ENCODE measurements at regions not wholly inside any gene's neighbourhood (a gene's known extent, or its start where the extent isn't known, plus 50 kb on each side); places are given as distances from the start of the nearest gene placed in this dataset.

DNA sequence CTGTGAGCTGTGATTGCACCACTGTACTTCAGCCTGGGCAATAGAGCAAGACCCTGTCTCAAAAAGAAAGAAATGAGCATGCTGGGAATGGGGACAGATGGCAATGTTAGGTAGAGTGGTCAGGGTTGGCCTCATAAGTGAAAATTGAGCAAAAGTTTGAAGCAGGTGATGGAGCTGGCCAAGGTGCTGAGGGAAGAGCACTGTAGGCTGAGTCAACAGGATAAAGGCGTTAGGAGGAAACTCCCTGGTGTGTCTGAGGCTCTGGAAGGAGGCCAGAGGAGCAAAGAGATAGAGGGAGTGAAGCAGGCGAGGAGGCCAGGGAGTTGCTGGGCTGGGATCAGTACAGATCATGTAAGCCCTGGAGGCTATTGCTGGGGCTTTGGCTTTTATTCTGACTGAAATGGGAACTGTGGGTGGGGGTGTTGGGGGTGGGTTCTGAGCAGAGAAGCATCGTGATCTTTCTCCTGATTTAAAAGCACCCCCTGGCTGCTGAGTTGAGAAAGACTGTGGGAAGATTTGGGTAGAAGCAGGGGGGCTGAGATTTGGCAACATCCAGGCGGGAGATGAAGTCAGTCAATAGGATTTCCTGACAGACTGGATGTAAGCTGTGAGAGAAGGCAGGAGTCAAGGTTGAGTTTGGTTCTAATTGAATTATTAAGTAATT is 52.5 kb upstream of the VKORC1L1 start:
- TF ChIP-seq, protein P1, sequence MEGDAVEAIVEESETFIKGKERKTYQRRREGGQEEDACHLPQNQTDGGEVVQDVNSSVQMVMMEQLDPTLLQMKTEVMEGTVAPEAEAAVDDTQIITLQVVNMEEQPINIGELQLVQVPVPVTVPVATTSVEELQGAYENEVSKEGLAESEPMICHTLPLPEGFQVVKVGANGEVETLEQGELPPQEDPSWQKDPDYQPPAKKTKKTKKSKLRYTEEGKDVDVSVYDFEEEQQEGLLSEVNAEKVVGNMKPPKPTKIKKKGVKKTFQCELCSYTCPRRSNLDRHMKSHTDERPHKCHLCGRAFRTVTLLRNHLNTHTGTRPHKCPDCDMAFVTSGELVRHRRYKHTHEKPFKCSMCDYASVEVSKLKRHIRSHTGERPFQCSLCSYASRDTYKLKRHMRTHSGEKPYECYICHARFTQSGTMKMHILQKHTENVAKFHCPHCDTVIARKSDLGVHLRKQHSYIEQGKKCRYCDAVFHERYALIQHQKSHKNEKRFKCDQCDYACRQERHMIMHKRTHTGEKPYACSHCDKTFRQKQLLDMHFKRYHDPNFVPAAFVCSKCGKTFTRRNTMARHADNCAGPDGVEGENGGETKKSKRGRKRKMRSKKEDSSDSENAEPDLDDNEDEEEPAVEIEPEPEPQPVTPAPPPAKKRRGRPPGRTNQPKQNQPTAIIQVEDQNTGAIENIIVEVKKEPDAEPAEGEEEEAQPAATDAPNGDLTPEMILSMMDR (IDR thresholded peaks at IDR 0.05): peak in 1 of 7 experiments; percentile 2
- no peak for TF ChIP-seq POLR2A (IDR thresholded peaks at IDR 0.05)

Measured in body of pancreas (tissue), 4 donors.